HG03520 (cell line): ENCODE measurements at regions not wholly inside any gene's neighbourhood (a gene's known extent, or its start where the extent isn't known, plus 50 kb on each side); places are given as distances from the start of the nearest gene placed in this dataset.

ENCODE experiments used
- ATAC-seq: cut with Tn5 transposase; IDR thresholded peaks from one replicate; pipeline ENCODE4 v1.9.1; 2021; ENCODE audit warnings: mild to moderate bottlenecking, moderate library complexity; ENCODE audit not compliant: unreplicated experiment

DNA sequence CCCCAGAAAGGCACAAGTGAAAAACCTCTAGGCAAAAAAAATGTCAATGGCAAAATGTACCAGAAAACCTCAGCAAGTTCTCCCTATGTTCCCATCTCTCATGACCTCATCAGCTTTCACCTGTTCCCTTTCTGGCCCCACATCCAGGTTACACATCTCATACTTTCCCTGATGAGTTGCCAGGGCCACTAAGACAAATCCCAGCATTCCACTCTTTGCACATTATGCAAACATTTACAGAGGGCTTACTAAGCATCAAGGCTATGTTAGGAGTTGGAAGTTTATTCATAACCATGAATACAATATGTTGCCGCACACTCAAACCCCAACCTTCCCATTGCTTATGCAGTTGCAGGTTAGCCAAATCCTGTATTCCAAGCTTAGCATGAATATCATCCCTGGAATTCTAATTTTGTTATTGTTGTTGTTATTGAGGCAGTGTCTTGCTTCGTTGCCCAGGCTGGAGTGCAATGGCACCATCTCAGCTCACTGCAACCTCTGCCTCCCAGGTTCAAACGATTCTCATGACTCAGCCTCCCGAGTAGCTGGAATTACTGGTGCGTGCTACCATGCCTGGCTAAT, 129.3 kb upstream of the UBE2E2 start:
- ATAC-seq = no peak

DNA sequence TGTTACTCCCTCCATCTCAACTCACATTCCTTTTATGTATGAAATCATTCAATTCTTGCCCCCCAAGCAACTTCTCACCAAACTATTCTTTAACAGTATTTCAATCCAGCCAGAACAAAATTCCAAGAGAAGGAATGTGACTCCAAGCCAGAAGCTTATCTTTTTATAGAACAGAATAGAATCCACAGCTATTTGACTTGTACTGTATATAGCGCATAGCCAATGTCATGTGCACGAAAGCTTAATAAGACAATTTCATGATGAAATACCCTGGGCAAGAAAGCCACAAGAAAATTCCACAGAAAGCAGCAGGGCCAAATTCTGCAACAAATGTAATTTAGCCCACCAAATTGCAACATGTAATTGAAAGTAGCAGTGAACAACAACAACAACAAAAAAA, 127.6 kb upstream of the UBE2E2 start:
- no peak for ATAC-seq

DNA sequence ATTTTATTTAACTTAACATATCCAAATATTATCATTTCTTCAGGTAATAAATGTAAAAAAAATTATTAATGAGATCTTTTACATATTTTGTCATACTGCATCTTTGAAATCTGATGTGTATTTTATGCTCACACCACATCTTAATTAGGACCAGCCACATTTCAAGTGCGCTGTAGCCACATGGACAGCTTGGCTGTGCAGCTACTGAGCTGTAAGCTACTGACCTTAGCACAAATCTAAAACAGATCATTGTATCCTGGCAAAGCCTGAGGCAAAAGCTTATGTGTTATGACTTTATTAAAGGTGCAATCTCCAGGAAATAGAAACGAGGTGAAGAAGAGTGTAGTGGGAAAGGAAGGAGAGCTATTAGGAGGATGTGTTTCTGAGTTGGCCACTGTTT, 126.7 kb upstream of the UBE2E2 start:
- ATAC-seq = no peak

DNA sequence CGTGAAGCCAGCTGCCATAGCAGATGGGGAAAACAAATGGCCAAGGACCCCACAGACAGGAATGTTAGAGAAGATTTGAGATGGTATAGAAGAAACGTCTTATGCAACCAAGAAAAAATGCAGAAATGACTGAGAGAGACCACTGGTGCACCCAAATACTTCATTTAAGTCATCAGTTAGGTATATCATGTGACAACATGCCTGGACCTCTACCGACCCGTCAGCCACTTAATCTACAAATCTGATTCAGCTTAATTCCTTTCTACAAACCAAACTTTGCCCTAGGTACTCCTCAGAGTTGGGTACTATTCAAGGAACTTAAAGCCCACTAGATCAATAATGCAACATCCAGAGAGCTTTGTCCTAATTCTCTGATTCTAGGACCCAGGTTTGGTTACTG, 126.0 kb upstream of the UBE2E2 start:
- ATAC-seq = no peak

DNA sequence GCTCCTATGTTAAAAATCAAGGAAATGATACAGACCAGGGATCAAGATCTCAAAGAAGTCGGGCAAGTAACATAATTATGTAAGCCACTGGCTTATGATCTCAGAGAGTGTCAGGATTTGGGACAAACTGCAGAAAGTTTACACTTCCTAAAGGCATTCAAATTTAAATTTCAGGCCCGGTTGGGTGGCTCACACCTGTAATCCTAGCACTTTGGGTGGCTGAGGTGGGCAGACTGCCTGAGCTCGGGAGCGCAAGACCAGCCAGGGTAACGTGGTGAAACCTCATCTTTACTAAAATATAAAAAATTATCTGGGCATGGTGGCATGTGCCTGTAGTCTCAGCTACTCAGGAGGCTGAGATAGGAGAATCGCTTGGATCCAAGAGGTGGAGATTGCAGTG, 124.4 kb upstream of the UBE2E2 start:
- no peak for ATAC-seq

DNA sequence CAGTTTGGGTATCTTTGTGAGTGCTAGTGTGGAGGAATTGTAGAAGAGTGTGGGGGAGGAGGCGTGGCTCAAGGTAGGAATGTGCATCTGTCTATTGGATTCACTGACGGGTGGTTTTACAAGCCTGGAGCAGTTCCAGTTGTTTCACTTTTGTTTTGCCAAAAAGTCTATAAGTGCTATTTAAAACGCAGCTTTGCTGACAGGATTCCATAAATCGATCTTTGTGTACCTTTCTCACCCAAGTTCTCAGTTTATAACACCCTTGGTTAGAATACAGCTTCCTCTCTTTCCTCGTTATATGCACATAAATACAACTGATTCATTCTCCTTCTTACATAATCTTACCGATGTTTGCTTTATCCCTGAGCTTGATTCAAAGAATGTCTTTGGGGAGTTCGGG, 123.2 kb upstream of the UBE2E2 start:
- no peak for ATAC-seq

DNA sequence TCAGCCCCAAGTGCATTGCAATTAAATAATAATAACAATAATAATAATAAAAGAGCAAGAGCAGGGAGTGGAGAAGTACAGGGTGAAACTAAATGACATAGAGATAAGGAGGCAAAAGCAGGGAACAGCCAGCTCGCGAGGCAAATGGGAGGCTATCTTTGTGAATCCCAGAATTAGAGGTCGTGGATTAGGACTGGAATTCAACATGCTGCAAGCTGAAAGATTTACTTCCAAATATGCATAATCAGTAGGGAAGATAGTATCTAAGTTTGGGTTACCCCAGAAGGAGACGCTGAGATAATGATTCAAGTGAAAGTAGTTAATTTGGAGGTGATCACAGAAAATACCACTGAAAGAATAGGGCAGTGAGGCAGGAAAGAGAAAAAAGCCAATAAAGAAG, 119.4 kb upstream of the UBE2E2 start:
- no peak for ATAC-seq

DNA sequence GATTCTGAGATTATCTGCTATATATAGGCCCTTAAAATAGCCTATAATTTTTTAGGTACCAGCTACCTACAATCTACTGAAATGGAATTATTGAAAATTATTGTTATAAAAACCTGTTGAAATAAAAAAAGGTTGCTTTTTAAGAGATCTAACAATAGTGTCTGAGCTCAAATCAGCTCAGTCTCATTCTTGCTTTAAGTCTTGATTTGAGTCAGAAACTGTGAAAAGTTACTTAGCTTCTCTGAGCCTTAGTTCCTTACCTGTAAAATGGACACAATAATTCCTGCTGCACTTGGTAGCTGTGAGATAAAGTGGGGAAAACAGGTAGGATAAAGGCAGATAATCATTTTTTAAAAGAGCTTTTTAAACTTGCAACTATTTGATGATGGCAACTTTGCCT, 118.8 kb upstream of the UBE2E2 start:
- peak; percentile 77 for ATAC-seq

DNA sequence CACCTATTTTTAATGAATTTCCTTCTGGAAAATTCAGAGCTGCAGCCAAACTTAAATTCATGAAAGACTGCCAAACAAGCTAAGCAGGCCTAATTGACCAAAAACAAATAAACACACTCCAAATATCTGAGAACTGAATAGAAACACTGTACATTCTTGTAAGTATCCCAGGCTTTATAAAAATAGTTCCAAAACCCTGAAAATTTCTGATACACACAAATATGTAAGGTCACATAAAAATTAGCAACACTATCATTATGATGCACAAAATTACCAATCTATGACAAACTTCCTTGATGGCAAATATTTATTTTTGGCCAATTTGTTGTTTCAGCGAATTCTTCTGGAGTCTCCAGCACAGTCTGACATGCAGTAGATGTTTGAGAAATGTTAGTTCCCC, 117.9 kb upstream of the UBE2E2 start:
- no peak for ATAC-seq

DNA sequence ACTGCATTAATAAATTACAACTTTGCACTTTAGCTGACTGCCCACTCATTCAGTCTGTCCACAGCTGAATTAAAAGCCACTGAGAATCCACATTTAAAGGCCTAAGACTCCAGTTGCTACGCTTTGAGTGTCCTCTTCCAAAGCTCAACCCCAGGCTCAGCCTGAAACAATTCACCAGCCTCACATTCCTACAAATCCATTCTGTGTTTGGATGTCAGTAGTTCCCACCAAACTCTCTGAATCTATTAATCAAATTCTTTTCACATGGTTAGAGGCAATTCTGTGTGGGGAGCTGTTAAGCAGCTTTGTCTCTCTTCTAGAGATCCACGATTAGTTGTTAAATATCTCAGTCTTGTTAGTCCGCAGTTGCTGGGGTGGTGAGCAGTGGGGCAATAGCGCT, 116.8 kb upstream of the UBE2E2 start:
- ATAC-seq = no peak

DNA sequence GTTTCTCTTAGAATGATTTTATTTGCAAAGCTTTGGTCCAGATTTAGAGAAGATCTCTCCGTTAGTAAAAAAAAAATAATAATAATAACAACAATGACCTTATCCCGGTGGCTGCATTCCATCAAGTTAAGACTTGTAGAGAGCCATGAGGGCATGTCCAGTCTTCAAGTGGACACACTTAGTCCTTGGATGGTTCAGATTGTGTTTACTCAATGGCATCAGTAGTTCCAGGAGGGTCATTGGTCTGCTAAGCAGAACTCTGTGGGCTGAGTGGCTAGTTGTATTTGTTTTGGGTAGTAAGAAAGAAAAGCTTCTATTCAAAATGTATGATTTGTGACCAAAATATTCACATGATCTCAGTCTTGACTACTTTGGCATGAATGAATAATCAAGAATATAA, 116.3 kb upstream of the UBE2E2 start:
- ATAC-seq = no peak

DNA sequence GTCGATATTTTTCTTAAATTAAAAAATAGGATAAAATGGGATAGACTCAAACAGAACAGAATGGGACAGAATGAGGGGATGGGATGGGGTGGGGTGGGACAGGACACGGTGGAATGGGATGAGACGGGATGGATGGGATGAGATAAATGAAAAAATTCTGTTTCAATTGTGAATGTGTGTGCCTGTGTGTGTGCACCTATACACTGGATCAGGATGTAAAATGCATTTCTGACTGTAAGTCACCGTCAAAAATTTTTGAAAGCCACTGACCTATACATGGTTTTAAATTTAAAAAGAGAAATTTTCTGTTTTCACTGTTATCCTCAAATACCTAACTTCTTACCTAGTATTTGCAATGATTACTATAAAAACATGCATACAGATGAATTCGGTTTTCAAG, 108.7 kb upstream of the UBE2E2 start:
- no peak for ATAC-seq

DNA sequence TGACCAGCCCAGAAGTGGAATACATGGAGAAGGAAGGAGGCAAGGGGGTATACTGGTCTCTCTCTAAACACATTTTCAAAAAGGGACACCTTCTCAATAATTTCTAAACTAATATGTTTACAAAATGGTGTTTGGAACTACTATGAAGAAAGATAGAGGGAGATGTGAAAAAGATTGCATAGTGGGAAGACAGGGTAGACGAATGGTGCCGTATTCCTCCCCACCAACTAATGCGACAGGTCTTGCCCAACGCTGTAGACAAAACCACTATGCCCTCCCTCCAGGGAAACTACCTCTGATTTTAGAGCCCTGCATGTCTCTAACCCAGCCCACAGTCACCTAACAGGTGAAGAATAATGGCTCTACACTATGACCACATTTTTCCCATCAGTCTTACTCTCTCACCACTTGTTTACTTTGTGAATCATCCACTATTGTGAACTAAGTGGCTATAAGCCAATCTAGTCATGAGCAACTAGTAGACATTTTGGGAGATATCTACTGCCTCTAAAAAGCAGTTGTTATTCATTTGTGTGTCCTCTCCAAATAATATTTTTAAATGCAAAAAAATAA, 108.2 kb upstream of the UBE2E2 start:
- no peak for ATAC-seq

DNA sequence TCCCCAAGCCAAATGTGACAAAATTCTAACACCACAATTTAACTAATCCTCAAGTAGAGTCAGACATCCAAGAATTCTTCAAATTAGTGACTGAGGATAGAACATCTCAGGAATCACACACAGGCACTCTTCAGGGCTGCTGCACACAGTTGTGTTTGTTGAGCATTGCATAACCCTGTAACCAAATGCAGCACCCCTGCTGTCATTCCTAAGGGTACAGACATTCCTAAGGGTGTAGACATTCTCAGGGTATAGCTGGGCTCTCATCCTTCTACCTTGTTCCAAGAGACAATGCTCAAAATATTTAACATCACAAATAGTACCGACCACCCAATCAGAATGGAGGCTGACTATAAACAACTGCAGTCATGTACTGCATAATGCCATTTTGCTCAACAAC, 107.1 kb upstream of the UBE2E2 start:
- no peak for ATAC-seq

DNA sequence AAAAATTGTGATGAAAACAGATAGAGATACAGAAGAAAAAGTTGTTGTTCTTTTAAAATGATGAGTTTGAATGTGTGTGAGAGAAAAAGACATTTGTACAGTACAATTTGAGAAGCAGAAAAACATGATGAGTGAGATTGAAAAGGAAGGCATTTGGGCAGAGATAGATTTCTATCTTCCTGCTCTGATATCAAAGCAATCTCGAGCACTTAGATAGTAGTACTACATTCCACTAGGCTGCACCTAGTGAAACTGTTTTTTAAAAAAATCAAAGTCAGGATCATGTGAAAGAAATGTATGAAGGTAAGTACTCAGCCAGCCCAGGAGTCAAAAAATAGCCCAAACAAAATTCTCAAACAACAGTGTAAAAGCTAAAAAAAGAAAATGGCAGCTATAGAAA, 104.1 kb upstream of the UBE2E2 start:
- no peak for ATAC-seq

DNA sequence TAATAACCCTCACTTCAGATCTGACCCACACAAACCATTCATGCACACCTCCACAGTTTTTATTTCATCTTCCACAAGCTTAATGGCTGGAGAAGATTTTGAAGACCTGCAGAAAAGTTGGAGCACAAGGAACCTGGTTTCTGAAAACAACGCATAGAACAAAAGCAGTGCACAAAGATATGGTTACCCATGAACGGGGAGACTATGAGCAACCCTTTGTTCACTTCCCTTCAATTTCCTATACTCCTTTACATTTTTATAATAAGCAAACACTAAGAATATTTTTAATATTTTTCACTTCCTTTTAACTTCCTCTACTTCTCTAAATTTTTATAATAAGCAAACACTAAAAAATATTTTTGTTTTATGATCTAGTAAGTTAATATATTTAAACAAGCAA, 103.5 kb upstream of the UBE2E2 start:
- no peak for ATAC-seq

DNA sequence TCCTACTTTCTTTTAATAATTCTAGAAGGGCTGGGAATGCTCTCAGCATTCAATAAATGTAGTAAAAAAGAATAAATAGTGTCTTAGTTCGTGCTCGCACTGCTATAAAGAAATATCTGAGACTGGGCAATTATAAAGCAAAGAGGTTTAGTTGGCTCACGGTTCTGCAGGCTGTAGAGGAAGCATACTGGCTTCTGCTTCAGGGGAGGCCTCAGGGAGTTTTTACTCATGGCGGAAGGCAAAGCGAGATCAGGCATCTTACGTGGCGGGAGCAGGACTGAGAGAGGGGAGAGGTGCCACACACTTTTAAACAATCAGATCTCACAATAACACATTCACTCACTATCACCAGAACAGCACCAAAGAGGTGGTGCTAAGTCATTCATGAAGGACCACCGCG, 103.0 kb upstream of the UBE2E2 start:
- ATAC-seq = no peak

DNA sequence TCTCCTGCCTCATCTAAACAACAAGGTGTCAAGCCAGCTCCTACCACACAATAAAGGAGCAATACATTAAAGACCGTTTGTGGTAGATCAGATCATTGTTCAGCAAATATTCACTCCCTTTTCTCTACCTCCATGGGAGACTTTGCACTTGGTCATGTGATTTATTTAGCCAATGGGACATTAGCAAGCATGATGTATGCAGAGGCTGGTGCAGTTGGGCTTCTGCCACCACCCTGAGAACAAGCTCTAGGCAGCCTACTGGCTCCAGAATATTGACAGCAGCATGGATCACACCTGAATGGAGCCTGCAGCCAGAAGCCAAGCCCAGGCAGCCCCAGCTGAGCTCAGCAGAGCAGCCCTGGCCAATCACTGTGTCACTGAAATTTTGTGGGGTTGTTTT, 99.4 kb upstream of the UBE2E2 start:
- ATAC-seq = no peak

DNA sequence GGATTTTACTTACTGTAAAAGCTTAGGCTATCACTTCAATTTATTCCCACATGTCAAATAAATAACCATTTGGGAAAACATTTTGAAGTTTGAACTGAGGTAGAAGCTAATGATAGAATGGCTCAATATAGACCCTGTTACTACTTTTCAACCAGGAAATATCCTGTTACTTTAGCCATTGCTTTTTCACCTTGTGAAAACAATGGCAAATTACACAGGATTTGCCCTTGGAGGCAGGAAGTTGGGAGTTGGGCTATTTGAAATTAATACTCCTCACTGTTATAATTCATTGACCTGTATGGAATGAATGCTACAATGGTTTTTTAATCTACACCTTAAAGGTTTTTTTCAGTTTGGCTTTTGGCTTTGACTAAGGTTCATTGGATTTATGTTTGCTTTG, 98.1 kb upstream of the UBE2E2 start:
- ATAC-seq = no peak

DNA sequence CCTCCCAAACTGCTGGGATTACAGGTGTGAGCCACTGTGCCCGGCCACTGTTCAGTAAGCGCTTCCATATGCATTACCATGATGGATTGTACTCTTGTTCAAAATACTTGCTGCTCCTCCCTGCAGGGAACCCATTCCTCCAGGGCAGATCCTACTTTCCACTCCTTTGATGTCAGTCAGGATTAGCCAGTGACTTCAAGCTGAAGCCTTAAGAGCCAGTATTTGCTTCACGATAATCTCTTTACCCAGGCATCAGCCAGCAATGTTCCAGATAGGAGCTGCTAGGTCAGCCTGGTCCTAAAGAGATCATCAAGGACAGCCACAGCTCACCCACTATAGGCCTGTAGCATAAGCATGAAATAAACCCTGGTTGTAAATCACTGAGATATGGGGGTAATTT, 96.5 kb upstream of the UBE2E2 start:
- ATAC-seq = no peak

DNA sequence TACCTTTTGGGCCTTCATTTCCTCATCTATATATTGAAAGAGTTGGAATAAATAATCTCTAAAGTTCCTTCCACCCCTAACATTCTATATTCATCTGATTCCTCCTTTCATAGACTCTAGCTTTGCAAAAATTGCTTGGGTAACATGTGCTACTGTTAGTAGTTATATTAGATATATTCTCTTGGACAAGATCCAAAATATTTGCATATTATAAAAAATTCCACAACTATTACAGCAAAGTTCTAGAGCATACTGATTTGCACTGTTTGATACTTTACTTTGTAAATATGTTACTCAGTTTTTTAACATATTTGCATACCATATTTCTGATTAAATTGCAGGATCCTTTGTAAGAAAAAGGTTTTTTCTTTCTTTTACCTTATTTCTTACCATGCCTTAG, 95.9 kb upstream of the UBE2E2 start:
- no peak for ATAC-seq

DNA sequence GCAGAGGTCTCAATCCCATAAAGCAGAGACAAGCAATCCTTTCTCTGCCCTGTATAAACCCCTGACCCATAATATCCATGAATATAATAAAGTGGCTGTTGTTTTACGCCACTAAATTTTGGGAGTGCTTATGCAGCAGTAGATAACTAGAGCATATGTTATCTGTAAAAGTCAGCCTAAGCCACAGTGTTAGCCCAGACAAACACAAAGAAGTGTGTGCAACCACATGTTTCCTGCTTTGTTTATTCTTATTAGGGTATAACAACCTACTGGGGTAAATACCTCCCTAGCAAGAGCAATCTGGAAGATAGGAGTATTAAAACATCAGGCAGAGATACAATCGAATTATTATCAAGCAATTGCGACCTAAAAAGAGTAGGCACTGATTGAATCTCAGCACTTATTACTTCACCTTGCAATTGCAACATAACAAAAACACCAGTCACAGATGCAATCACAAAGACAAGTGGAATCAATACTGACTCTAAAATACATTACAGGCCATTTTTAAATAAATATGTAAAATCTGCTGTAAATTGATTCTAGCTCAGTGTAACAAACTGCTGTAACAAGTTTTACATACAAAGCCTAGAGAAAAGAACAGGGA, 94.6 kb upstream of the UBE2E2 start:
- no peak for ATAC-seq

DNA sequence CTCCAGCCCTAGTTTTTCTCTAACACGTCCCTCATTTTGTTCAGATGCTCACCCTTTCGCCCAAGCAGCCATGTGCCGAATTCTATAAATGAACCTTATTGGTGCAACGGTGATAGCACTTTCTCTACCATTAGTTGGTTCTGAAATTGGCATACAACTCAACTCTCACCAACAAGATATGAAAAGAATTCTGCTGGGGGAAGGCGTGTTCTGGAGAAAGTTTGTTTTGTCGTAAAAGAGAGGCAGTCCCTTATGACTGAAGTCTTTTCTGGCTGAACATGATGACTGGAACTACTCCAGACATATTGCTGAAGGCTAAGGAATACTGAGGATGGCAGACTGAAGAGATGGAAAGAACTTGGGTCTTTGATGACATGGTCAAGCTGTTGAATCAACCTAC, 91.8 kb upstream of the UBE2E2 start:
- ATAC-seq = no peak
